ENCODE measurements at regions not wholly inside any gene's neighbourhood (a gene's known extent, or its start where the extent isn't known, plus 50 kb on each side); places are given as distances from the start of the nearest gene placed in this dataset.

- H3K4me3 ChIP-seq (ENCODE audit: control extremely low read depth in 1 of 5, extremely low read depth in 1 of 5, insufficient read depth in 1 of 5, low read depth in 2 of 5, low read length in 4 of 5) = no peak overlapping the region
- H3K27ac ChIP-seq (ENCODE audit: low read length in 2 of 2) = no peak overlapping the region
- H3K9ac ChIP-seq (ENCODE audit: low read length) = no peak overlapping the region
- peaks cover 12 to 18% of the 10 kb centered on the region in 2 donors for H3K4me1 ChIP-seq (ENCODE audit: control insufficient read depth in 2 of 2, insufficient read depth in 2 of 2, low read length in 2 of 2)
- H3K4me2 ChIP-seq (replicated peaks; ENCODE audit: low read depth, low read length, poor library complexity, severe bottlenecking) = no peak overlapping the region
- 85% methylated on average over 7 of the region's 10 CpGs for WGBS (ENCODE audit: insufficient coverage)
- no peak for ATAC-seq (ENCODE audit: low read depth)
- no peak overlapping the region for H2AFZ ChIP-seq (ENCODE audit: insufficient read depth, low read depth, low read length, poor library complexity, severe bottlenecking)
- DNase-seq = no peak
- Mint-ChIP-seq H3K27me3 (peaks cover 66% of the 10 kb centered on the region), H3K9me3 (ENCODE audit: insufficient read depth) (no peaks in the 10 kb centered on the region), H3K27ac (no peak overlapping the region), H3K4me3 (peak overlapping the region; percentile 2), H3K4me1 (peaks cover 15% of the 10 kb centered on the region)
- ChIA-PET POLR2A (no interaction called here), CTCF (interaction anchor here (1.0 to 1.4 kb wide), 2 partner anchors 13 to 25 kb away, joined by 3 to 4 read pairs; no protein-coding TSS in a partner anchor)
- peaks cover 0 to 5% (median 0%) of the 10 kb centered on the region in 3 donors for H3K9me3 ChIP-seq (ENCODE audit: control extremely low read depth in 1 of 3, control insufficient read depth in 2 of 3, insufficient read depth in 1 of 3, low read length in 2 of 3)
- peaks cover 0 to 59% (median 28%) of the 10 kb centered on the region in 4 experiments for H3K27me3 ChIP-seq (replicated peaks in 1 of 4; ENCODE audit: control extremely low read depth in 1 of 4, control insufficient read depth in 3 of 4, insufficient read depth in 4 of 4, low read length in 3 of 4)
- H3K79me2 ChIP-seq (ENCODE audit: control insufficient read depth, insufficient read depth, low read length) = no peaks in the 10 kb centered on the region
- H3K36me3 ChIP-seq (replicated peaks in 1 of 2; ENCODE audit: control extremely low read depth in 1 of 2, control insufficient read depth in 1 of 2, extremely low read depth in 1 of 2, insufficient read depth in 2 of 2, low read length in 1 of 2) = no peaks in the 10 kb centered on the region
- intact Hi-C loops (cut with micrococcal nuclease) = no loop called here
- TF ChIP-seq EZH2 (IDR thresholded peaks at IDR 0.05; ENCODE audit: borderline replicate concordance, insufficient read depth, low read depth, low read length, poor library complexity, severe bottlenecking) = no peak
- H4K20me1 ChIP-seq (ENCODE audit: control insufficient read depth, insufficient read depth, low read length, poor library complexity, severe bottlenecking) = no peaks in the 10 kb centered on the region
These were observed 130.1 kb downstream of the MRPL36 start for GRCh38 chr5:1669276-1670155.

DNA sequence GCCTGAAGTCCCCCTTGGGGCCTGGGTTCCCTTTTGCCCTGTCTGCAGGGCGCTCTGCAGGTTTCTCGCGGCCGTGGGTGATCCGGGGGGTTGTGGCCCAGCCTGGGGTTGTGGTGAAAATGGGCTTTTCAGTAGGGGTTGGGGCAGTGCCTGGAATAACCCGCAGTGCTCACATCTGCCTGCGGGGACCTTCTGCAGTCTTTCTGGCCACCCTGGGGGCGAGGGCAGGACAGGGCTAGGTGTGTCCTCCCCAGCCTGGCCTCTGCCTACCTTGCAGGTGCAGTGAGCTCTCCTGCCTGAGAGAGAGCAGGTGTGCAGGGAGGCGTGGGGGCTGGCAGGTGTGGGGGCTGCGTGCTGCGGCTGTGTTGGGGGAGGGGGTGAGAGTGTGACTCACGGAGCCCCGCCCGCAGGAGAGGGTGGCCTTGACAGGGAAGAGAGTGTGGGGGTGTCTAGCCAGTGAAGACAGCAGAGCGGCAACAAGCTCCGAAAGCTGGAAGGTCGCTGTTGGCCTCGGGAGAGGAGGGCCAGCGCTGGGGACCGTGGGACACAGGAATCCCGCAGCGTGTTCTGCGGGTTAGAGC is 131.4 kb downstream of the MRPL36 start:
- Mint-ChIP-seq H3K4me3 (peak overlapping the region; percentile 59), H3K27me3 (peaks cover 67% of the 10 kb centered on the region), H3K9me3 (ENCODE audit: insufficient read depth) (no peaks in the 10 kb centered on the region), H3K27ac (no peak overlapping the region), H3K4me1 (peaks cover 15% of the 10 kb centered on the region)
- peaks cover 0 to 5% (median 0%) of the 10 kb centered on the region in 3 donors for H3K9me3 ChIP-seq (ENCODE audit: control extremely low read depth in 1 of 3, control insufficient read depth in 2 of 3, insufficient read depth in 1 of 3, low read length in 2 of 3)
- no peak for DNase-seq
- no peaks in the 10 kb centered on the region for H3K36me3 ChIP-seq (replicated peaks in 1 of 2; ENCODE audit: control extremely low read depth in 1 of 2, control insufficient read depth in 1 of 2, extremely low read depth in 1 of 2, insufficient read depth in 2 of 2, low read length in 1 of 2)
- intact Hi-C loops (cut with micrococcal nuclease) = no loop called here
- WGBS (ENCODE audit: insufficient coverage) = 29% methylated on average over 23 of the region's 23 CpGs
- H3K4me2 ChIP-seq (replicated peaks; ENCODE audit: low read depth, low read length, poor library complexity, severe bottlenecking) = peak overlapping the region; percentile 51
- peaks cover 0 to 56% (median 29%) of the 10 kb centered on the region in 4 experiments for H3K27me3 ChIP-seq (replicated peaks in 1 of 4; ENCODE audit: control extremely low read depth in 1 of 4, control insufficient read depth in 3 of 4, insufficient read depth in 4 of 4, low read length in 3 of 4)
- H3K9ac ChIP-seq (ENCODE audit: low read length) = no peak overlapping the region
- H3K4me1 ChIP-seq (ENCODE audit: control insufficient read depth in 2 of 2, insufficient read depth in 2 of 2, low read length in 2 of 2) = peaks cover 12 to 18% of the 10 kb centered on the region in 2 donors
- H2AFZ ChIP-seq (ENCODE audit: insufficient read depth, low read depth, low read length, poor library complexity, severe bottlenecking) = no peak overlapping the region
- H3K4me3 ChIP-seq (ENCODE audit: control extremely low read depth in 1 of 5, extremely low read depth in 1 of 5, insufficient read depth in 1 of 5, low read depth in 2 of 5, low read length in 4 of 5) = no peak overlapping the region
- no peak for ATAC-seq (ENCODE audit: low read depth)
- no peak overlapping the region for H3K27ac ChIP-seq (ENCODE audit: low read length in 2 of 2)
- H4K20me1 ChIP-seq (ENCODE audit: control insufficient read depth, insufficient read depth, low read length, poor library complexity, severe bottlenecking) = no peaks in the 10 kb centered on the region
- no peaks in the 10 kb centered on the region for H3K79me2 ChIP-seq (ENCODE audit: control insufficient read depth, insufficient read depth, low read length)
- POLR2A ChIA-PET = no interaction called here
- CTCF ChIA-PET = no interaction called here
- TF ChIP-seq EZH2 (IDR thresholded peaks at IDR 0.05; ENCODE audit: borderline replicate concordance, insufficient read depth, low read depth, low read length, poor library complexity, severe bottlenecking) = no peak
- TF ChIP-seq, protein P1, sequence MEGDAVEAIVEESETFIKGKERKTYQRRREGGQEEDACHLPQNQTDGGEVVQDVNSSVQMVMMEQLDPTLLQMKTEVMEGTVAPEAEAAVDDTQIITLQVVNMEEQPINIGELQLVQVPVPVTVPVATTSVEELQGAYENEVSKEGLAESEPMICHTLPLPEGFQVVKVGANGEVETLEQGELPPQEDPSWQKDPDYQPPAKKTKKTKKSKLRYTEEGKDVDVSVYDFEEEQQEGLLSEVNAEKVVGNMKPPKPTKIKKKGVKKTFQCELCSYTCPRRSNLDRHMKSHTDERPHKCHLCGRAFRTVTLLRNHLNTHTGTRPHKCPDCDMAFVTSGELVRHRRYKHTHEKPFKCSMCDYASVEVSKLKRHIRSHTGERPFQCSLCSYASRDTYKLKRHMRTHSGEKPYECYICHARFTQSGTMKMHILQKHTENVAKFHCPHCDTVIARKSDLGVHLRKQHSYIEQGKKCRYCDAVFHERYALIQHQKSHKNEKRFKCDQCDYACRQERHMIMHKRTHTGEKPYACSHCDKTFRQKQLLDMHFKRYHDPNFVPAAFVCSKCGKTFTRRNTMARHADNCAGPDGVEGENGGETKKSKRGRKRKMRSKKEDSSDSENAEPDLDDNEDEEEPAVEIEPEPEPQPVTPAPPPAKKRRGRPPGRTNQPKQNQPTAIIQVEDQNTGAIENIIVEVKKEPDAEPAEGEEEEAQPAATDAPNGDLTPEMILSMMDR (IDR thresholded peaks at IDR 0.05) = no peak
